Activated naive CD8-positive, alpha-beta T cell (primary cell): ENCODE measurements at regions not wholly inside any gene's neighbourhood (a gene's known extent, or its start where the extent isn't known, plus 50 kb on each side); places are given as distances from the start of the nearest gene placed in this dataset.
"Not testable (repeated sequence)": the region's sequence is repeated elsewhere in the genome, so short reads cannot be mapped to it uniquely, and the experiment has no call there.

Experiments used
- H3K27ac Mint-ChIP-seq: one replicate; pipeline ENCODE4 v1.8.0; 2021; ENCODE audit warnings: mixed read lengths
- H3K27me3 Mint-ChIP-seq: one replicate; pipeline ENCODE4 v1.8.0; 2021; ENCODE audit warnings: mixed read lengths
- H3K36me3 Mint-ChIP-seq: one replicate; pipeline ENCODE4 v1.8.0; 2021; ENCODE audit warnings: mixed read lengths
- H3K4me1 Mint-ChIP-seq: one replicate; pipeline ENCODE4 v1.8.0; 2021; ENCODE audit warnings: low read depth, mixed read lengths
- H3K4me3 Mint-ChIP-seq: one replicate; pipeline ENCODE4 v1.8.0; 2021; ENCODE audit warnings: mild to moderate bottlenecking, mixed read lengths
- H3K9me3 Mint-ChIP-seq: one replicate; pipeline ENCODE4 v1.8.0; 2021; ENCODE audit warnings: low read depth, mixed read lengths

DNA sequence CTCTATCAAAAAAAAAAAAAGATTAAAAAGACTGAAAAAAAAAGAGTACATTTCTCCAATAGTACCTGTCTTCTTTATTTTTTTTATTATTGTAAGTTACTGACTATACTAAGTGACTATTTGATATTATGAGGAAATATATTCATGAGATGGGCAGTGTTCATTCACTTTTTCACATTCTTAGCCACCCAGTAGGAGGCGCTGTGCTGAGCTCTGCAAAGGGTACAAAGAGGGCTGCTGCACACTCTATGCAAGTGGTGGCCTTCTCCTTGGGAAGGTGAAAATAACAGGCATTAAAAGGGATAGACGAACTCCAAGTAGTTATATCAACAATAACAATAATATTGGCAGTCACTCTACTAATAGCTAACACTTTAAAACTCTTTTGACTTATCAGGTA lies 1034.9 kb upstream of the FANCL start:
- H3K9me3 Mint-ChIP-seq, result no peaks in the 10 kb centered on the region
- H3K27ac Mint-ChIP-seq, result no peak overlapping the region
- no peaks in the 10 kb centered on the region for H3K36me3 Mint-ChIP-seq
- H3K27me3 Mint-ChIP-seq, result peaks cover 13% of the 10 kb centered on the region
- no peak overlapping the region for H3K4me3 Mint-ChIP-seq
- no peaks in the 10 kb centered on the region for H3K4me1 Mint-ChIP-seq

DNA sequence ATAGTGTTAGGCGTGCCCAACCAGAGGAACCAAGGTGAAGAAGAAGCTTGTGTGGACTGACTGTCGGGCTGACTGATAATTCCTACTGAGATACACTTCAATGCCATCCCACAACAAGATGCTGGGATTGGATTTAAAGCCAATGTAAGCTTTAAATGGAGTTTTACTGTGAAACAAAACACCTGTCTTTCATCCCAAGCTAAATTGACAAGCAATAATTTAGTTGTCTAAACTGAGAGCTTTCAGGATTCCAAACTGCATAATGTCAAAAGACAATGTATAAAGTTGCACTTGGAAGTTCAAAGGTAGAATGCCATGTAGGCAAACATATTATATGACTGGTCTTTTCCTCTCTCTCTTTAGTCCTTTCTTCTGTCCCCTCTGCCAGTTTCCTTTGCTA lies 1025.3 kb upstream of the FANCL start:
- Mint-ChIP-seq H3K27ac (no peak overlapping the region), H3K4me3 (no peak overlapping the region), H3K9me3 (no peaks in the 10 kb centered on the region), H3K36me3 (no peaks in the 10 kb centered on the region), H3K4me1 (no peaks in the 10 kb centered on the region), H3K27me3 (peaks cover 6% of the 10 kb centered on the region)

DNA sequence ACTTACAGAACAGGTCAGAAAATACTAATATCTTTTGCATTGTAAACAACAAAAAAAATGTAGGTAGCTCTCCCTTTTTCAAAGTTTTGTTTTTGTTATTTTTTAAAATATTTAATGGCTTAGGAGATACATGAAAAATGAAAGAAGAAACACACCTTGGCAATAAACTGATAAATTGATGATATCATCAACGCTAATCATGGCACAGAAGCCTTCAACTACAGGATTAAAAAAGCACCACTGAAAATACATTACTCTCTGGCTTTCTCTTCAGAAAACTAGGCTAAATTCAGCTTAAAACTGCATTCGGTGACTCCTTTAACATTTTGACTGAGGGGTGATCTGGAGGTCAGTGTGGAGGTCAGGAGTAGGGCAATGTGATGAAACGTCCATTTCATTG lies 1018.8 kb upstream of the FANCL start:
- no peaks in the 10 kb centered on the region for H3K36me3 Mint-ChIP-seq

DNA sequence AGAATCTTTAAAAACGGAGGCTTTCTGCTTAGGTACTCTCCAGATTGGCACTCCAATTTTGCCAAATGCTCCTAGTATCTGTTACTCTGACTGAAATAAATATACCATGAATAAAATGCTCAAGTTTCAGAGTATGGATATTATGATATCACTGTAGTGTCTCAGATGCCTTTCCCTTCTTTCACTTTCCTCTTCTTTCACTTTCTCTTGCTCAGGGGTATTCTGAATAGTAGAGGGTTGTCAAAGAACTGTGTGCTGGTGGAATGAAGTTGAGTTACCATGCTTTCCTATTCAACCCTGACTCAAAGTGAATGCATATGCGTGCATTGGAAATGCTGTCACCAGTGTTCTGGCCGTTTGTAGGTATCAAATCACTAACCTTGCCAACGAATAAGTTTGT lies 1015.2 kb upstream of the FANCL start:
- no peaks in the 10 kb centered on the region for H3K4me1 Mint-ChIP-seq
- no peak overlapping the region for H3K4me3 Mint-ChIP-seq
- no peak overlapping the region for H3K27ac Mint-ChIP-seq
- peaks cover 2% of the 10 kb centered on the region for H3K27me3 Mint-ChIP-seq
- no peaks in the 10 kb centered on the region for H3K9me3 Mint-ChIP-seq
- no peaks in the 10 kb centered on the region for H3K36me3 Mint-ChIP-seq

More for the DNA sequence above, 1018.8 kb upstream of the FANCL start:
- H3K27ac Mint-ChIP-seq, result no peak overlapping the region
- no peak overlapping the region for H3K4me3 Mint-ChIP-seq
- peaks cover 2% of the 10 kb centered on the region for H3K27me3 Mint-ChIP-seq
- no peaks in the 10 kb centered on the region for H3K9me3 Mint-ChIP-seq
- H3K4me1 Mint-ChIP-seq, result no peaks in the 10 kb centered on the region

DNA sequence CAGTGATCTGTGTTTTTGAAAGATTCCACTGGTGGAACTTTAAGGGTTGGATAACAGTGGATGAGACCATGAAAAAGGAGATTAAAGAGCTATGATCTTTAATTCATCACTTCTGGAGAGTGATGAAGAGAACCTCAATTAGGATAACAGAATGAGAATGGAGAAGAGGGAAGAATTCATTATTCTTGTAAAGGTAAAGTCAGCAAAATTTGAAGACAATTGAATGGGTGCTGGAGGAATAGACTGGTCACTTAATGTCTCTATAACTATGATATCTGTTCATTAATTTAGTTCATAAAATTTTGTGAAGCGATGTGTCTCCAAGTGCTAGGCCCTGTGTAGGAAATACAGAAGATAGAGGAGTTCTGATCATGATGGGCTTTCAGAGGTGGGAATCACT lies 1013.2 kb upstream of the FANCL start:
- Mint-ChIP-seq H3K4me3 (no peak overlapping the region), H3K4me1 (no peaks in the 10 kb centered on the region), H3K27ac (no peak overlapping the region), H3K9me3 (no peaks in the 10 kb centered on the region), H3K36me3 (no peaks in the 10 kb centered on the region), H3K27me3 (peaks cover 2% of the 10 kb centered on the region)

DNA sequence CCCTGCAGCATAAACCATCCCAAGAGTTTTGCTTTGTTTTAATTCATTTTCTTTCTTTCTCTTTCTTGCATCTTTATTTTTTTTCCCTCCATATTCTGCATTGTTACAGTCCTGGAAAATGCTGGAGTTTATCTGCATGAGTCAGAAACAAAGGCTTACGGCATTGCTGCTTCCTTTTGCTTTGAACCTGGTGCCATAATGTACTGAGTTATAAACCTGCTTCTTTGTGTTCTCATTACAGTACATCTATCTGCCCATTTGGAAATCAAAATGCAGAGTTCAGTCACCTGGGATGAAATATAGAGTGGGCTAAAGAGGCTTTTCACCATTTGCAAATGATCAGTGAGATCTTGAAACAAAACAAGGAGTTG lies 1009.2 kb upstream of the FANCL start:
- H3K27ac Mint-ChIP-seq, result no peak overlapping the region
- H3K9me3 Mint-ChIP-seq, result no peaks in the 10 kb centered on the region
- no peak overlapping the region for H3K4me3 Mint-ChIP-seq
- no peaks in the 10 kb centered on the region for H3K4me1 Mint-ChIP-seq
- H3K27me3 Mint-ChIP-seq, result no peaks in the 10 kb centered on the region
- no peaks in the 10 kb centered on the region for H3K36me3 Mint-ChIP-seq

DNA sequence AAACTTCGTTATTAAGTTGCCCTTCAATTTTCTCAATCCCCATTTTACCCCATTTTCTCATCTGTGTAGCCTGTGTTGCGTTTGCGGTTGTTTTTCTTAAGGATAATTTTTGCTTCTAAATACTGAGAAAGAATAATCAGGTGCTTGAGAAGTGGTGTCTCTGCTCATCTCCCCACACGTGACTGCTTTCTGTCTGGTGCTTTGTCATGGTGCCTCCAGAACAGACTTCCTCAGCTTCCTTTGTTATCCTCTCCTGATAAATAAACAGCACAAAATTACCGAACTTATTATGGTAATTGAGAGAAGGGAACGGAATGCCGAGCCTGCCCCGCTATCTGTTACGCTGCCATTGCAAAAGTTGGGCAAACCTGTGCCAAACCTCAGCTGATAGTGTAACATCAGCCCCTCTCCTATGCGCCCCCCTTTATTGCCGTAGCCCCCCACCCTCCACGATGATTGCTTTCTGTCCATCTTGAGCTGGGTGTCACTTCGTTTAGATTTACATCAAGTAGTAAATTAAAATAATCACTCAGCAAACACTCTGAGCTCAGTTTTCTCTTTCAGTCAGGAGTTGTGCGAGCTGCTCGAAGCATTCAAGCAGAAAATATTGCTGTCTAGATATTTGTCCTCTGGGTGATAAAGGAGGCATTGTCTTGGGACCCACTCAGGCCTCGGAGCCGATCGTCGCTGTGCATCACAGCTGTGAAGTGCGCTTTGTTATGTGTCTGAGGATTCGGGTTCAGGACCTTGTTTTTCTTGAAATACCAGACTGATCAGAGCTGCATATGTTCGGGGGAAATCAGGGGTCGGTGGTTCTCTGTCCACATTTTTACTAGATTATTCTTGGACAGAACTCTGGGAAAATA lies 1008.5 kb upstream of the FANCL start:
- H3K27me3 Mint-ChIP-seq, result no peaks in the 10 kb centered on the region
- H3K9me3 Mint-ChIP-seq, result no peaks in the 10 kb centered on the region
- no peaks in the 10 kb centered on the region for H3K4me1 Mint-ChIP-seq
- no peaks in the 10 kb centered on the region for H3K36me3 Mint-ChIP-seq
- no peak overlapping the region for H3K4me3 Mint-ChIP-seq
- no peak overlapping the region for H3K27ac Mint-ChIP-seq

DNA sequence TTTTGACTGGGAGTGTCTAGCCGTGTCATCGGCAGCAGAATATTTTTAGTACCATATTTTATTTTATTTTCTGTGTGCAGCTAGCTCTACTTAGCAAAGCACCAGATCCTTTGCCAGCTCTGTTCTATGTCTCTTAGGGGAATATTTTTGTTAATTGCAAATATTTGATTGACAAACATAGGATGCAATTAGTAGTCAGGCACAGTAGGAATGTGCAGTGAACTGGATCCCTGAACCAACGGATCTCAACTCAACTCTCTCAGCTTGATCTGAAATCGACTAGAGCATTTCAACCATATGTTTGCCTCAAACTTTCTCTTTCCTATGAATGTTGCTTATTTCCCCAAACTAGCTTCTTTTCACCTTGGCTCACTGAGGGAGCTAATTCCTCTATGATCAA lies 998.0 kb upstream of the FANCL start:
- H3K27me3 Mint-ChIP-seq, result no peaks in the 10 kb centered on the region
- H3K4me1 Mint-ChIP-seq, result no peaks in the 10 kb centered on the region
- no peaks in the 10 kb centered on the region for H3K9me3 Mint-ChIP-seq
- no peak overlapping the region for H3K27ac Mint-ChIP-seq
- H3K4me3 Mint-ChIP-seq, result no peak overlapping the region
- no peaks in the 10 kb centered on the region for H3K36me3 Mint-ChIP-seq

DNA sequence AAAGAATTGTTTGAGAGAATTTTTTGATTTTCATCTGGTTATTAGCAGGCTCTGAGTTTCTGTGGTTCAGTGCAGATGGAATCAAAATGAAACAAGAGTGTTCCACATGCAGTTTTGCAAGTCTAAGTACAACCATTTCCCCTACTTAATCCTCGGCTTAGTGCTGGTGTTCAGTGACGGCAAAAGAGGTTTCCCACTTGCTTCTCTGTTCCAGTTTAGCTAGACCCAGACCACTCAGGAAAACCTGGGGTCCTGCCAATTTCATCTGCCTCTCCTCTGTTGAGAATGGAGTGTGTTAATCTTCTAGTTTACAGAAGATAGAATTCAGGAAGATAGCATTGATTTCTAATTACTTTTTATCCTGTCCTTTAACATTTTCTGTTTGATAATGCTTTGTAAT lies 996.2 kb upstream of the FANCL start:
- H3K36me3 Mint-ChIP-seq, result no peaks in the 10 kb centered on the region
- H3K4me3 Mint-ChIP-seq, result no peak overlapping the region
- no peaks in the 10 kb centered on the region for H3K27me3 Mint-ChIP-seq
- no peaks in the 10 kb centered on the region for H3K9me3 Mint-ChIP-seq
- no peak overlapping the region for H3K27ac Mint-ChIP-seq
- no peaks in the 10 kb centered on the region for H3K4me1 Mint-ChIP-seq

DNA sequence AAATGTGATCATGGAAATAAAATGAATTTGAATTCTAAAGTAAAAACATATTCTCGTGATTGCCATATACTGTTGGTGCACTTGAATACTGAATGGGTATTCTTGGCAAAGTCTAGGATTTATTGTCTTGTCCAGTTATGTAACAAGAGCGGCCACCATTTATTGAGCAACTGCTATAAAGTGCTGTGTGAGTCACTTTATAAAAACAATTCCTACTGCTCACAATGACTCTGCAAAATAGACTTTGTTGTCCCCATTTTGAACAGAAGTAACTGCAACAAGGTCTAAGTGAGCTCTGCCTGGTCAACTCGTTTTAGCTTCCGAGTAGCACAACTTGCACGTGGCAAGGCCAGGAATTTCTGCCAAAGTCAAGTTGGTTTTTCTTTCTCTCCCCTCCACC lies 995.6 kb upstream of the FANCL start:
- no peak overlapping the region for H3K27ac Mint-ChIP-seq
- H3K36me3 Mint-ChIP-seq, result no peaks in the 10 kb centered on the region
- no peaks in the 10 kb centered on the region for H3K9me3 Mint-ChIP-seq
- no peaks in the 10 kb centered on the region for H3K27me3 Mint-ChIP-seq
- no peaks in the 10 kb centered on the region for H3K4me1 Mint-ChIP-seq
- H3K4me3 Mint-ChIP-seq, result no peak overlapping the region

DNA sequence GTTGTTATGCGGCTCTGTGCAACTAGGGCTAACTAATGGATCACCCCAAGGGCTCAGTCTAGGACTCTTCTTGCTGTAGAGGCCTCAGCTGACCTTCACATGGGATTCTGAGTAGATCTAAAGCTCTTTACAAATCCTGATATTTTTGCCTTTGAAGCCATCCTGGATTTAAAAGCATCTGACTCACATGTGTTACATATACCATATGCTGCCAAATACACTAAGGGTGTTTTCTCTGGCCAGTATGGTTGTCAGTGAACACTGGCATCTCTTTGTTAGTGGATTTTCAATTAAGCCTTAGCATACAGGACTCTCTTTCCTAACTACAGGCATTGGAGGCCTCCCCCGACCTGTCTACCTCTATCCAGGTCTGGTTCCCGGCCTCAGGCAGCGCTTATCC lies 992.8 kb upstream of the FANCL start:
- Mint-ChIP-seq H3K27ac (no peak overlapping the region), H3K36me3 (no peaks in the 10 kb centered on the region), H3K4me1 (no peaks in the 10 kb centered on the region), H3K27me3 (no peaks in the 10 kb centered on the region), H3K9me3 (no peaks in the 10 kb centered on the region), H3K4me3 (no peak overlapping the region)

DNA sequence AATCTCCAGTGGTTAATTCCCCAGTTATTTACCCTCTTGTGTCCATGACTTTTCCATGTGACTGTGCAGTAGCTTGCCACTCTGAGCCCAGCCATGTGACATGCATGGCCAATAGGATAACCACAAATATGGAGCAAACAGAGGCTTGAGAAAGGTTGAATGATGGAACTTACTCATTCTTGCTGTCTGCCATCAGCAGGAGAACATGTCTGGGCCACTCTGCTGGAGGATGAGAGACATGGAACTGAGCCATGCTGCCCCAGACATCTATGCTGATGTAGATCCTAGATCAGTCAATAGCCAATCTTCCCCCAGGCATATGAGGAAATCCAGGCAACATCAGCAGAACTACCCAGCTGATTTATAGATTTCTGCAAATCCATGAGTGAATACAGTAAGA lies 992.3 kb upstream of the FANCL start:
- H3K27ac Mint-ChIP-seq, result no peak overlapping the region
- H3K36me3 Mint-ChIP-seq, result no peaks in the 10 kb centered on the region
- H3K4me3 Mint-ChIP-seq, result no peak overlapping the region
- no peaks in the 10 kb centered on the region for H3K4me1 Mint-ChIP-seq
- H3K27me3 Mint-ChIP-seq, result no peaks in the 10 kb centered on the region
- H3K9me3 Mint-ChIP-seq, result no peaks in the 10 kb centered on the region

DNA sequence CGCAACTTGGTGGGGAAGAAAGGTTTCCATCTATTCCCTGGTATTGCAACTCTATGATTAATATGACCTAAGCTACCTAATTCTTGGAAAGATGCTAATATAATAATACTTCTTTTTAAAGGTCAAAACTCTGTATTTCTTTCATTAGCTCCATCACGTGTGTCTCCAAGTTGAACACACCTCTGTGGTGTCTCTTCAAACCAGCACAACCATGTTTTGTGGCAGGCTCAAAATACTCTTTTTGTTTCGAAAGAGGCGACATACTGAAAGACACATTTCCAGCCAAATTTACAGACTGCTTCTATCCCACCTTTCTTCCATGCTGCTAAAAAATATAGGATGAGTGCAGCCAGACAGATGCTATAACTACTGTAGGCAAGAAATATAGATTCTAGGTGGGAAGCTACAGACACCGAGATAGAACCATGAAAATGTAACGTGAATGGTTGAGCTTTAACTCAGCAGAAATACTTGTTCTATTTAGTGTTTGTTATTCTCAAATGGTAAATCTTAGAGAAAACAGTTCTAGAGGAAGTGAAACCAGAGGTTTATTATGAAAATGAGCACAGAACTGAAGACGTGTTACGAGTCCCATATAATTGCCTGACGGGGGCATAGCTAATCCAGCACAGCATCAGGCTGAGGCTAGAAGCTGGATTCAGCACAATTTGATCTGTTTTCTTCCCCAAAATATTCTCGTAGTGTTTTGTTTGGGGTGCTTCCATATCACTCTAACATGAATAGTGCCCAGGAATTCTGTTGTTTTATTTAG lies 991.5 kb upstream of the FANCL start:
- H3K9me3 Mint-ChIP-seq, result no peaks in the 10 kb centered on the region
- H3K4me3 Mint-ChIP-seq, result no peak overlapping the region
- no peaks in the 10 kb centered on the region for H3K4me1 Mint-ChIP-seq
- H3K27ac Mint-ChIP-seq, result no peak overlapping the region
- H3K27me3 Mint-ChIP-seq, result no peaks in the 10 kb centered on the region
- H3K36me3 Mint-ChIP-seq, result no peaks in the 10 kb centered on the region

DNA sequence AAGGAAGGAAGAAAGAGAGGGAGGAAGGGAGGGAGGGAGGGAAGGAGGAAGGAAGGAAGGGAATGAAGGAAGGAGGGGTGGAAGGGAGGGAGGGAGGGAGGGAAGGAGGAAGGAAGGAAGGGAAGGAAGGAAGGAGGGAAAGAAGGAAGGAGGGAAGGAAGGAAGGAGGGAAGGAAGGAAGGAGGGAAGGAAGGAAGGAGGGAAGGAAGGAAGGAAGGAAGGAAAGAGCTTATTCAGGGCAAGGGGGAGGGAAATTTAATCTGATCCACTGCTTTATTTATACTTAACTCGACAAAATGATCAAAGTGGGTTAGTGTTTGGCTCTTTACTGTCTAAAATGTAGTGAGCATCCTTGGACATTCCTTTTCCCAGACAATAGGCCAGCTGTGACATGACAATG lies 985.2 kb upstream of the FANCL start:
- H3K36me3 Mint-ChIP-seq, H3K9me3 Mint-ChIP-seq, H3K4me3 Mint-ChIP-seq, H3K27ac Mint-ChIP-seq, H3K4me1 Mint-ChIP-seq, H3K27me3 Mint-ChIP-seq: not testable (repeated sequence)

DNA sequence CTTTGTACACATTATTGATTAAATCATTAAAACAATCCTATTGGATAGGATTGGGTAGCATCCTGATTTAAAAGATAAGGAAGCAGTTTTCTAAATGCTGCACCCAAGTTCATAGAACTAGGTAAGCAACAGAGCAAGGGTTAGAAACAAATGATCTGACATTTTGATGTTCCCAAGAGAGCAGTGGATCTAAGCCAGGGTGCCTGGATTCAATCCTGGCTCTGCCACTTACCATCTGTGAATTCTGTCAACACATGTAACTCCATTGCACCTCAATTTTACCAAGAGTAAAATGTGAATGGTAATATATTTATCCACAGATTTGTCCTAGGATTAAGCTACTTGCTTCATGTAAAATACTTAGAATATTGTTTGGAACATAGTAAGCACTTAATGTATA lies 982.6 kb upstream of the FANCL start:
- H3K27me3 Mint-ChIP-seq, result no peaks in the 10 kb centered on the region
- H3K9me3 Mint-ChIP-seq, result no peaks in the 10 kb centered on the region
- H3K4me3 Mint-ChIP-seq, result no peak overlapping the region

DNA sequence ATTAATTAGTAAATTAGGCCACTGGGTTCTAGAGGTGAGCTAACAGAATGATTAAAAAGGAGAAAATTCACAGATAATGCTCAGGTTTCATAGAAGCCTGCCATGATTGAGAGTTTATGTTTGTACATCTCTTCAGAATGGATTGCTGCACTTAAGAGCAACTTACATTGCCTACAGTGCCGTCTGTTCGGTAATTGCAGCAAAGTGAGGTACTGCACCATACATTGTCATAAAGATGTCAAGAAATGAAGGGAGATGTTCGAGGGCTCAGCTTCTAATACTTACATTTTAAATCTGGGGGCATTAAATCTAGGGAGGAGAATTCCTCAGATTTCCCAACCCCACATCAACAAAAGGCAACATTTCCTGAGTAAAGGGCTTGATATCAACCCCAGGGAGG lies 976.2 kb upstream of the FANCL start:
- no peaks in the 10 kb centered on the region for H3K9me3 Mint-ChIP-seq
- no peaks in the 10 kb centered on the region for H3K4me1 Mint-ChIP-seq
- no peak overlapping the region for H3K4me3 Mint-ChIP-seq
- H3K27ac Mint-ChIP-seq, result no peak overlapping the region
- H3K27me3 Mint-ChIP-seq, result no peaks in the 10 kb centered on the region
- no peaks in the 10 kb centered on the region for H3K36me3 Mint-ChIP-seq

More for the DNA sequence above, 982.6 kb upstream of the FANCL start:
- no peaks in the 10 kb centered on the region for H3K36me3 Mint-ChIP-seq
- no peak overlapping the region for H3K27ac Mint-ChIP-seq
- H3K4me1 Mint-ChIP-seq, result no peaks in the 10 kb centered on the region
